ENCODE measurements at regions not wholly inside any gene's neighbourhood (a gene's known extent, or its start where the extent isn't known, plus 50 kb on each side); places are given as distances from the start of the nearest gene placed in this dataset.

GRCh38 chrX:43277879-43278278, 378.2 kb upstream of the MAOA start:
- no peak for TF ChIP-seq POLR2A (IDR thresholded peaks at IDR 0.05)
- TF ChIP-seq CTCF (IDR thresholded peaks at IDR 0.05): no peak
